Large intestine (tissue), 3 donors: ENCODE measurements at regions not wholly inside any gene's neighbourhood (a gene's known extent, or its start where the extent isn't known, plus 50 kb on each side); places are given as distances from the start of the nearest gene placed in this dataset.

ENCODE experiments used
- DNase-seq, 2 donors: peaks; one replicate each; pipeline versions ENCODE4 v3.0.0 to v3.0.0-alpha.2; 2013
- H3K27ac ChIP-seq: one replicate; pipeline ENCODE4 v1.5.1; 2013; ENCODE audit warnings: low read length
- H3K27me3 ChIP-seq: 2 replicates; pipeline ENCODE4 v1.6.1; 2013; ENCODE audit warnings: low read length; ENCODE audit not compliant: control insufficient read depth, insufficient read depth
- H3K36me3 ChIP-seq: 2 replicates; pipeline ENCODE4 v1.6.1; 2013; ENCODE audit warnings: low read length; ENCODE audit not compliant: control insufficient read depth, insufficient read depth
- H3K4me1 ChIP-seq: one replicate; pipeline ENCODE4 v1.6.1; 2013; ENCODE audit warnings: low read length; ENCODE audit not compliant: control insufficient read depth, insufficient read depth
- H3K4me3 ChIP-seq: one replicate; pipeline ENCODE4 v1.5.1; 2013; ENCODE audit warnings: low read length
- H3K9me3 ChIP-seq: one replicate; pipeline ENCODE4 v1.6.1; 2013; ENCODE audit warnings: mild to moderate bottlenecking, low read depth, low read length, moderate library complexity; ENCODE audit not compliant: control insufficient read depth
- WGBS: methylation state at CpG from one replicate; pipeline ENCODE4 v1.1.5; 2013; ENCODE audit warnings: low lambda C conversion rate; ENCODE audit not compliant: insufficient coverage; 5-methylcytosine and 5-hydroxymethylcytosine counted together

DNA sequence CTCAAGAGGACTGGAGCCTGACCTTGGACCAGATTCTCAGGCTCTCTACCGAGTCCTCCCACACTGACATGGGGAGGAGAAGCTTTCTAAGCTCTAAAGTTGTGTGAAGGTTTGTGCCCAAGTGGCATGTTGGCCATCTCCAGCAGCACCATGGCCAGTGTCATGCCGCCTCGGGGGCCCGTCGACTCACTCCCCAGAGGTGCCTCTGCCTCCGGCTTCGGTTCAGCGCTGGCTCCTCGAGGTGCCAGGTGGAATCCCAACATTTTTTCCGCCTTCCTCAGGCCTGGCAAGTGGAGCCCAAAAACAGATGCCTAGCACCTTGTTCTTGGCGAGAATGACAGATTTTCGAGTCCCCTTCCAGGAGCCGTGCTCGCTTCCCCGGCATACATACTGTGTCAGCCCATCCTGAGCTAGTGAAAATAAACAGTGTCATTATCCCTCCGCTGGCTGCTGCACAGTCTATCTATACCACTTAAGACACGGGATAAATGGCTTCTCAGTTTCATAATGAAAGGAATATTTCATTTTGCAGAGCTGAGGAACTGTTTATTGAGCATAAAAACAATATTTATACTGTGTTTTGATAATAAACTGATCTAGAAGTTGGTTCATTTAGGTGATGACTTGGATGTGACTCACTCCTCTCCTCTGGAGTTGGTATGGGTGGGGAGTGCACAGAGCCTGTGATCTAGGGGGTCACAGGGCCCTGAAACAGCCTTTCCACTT lies 328.5 kb upstream of the TLE3 start:
- H3K9me3 ChIP-seq, result no peaks in the 10 kb centered on the region
- DNase-seq, result no peak
- H3K4me1 ChIP-seq, result peaks cover 11% of the 10 kb centered on the region
- no peaks in the 10 kb centered on the region for H3K36me3 ChIP-seq
- H3K27me3 ChIP-seq, result peaks cover 2% of the 10 kb centered on the region
- no peak overlapping the region for H3K27ac ChIP-seq
- WGBS, result 90% methylated on average over 2 of the region's 17 CpGs
- H3K4me3 ChIP-seq, result no peak overlapping the region

DNA sequence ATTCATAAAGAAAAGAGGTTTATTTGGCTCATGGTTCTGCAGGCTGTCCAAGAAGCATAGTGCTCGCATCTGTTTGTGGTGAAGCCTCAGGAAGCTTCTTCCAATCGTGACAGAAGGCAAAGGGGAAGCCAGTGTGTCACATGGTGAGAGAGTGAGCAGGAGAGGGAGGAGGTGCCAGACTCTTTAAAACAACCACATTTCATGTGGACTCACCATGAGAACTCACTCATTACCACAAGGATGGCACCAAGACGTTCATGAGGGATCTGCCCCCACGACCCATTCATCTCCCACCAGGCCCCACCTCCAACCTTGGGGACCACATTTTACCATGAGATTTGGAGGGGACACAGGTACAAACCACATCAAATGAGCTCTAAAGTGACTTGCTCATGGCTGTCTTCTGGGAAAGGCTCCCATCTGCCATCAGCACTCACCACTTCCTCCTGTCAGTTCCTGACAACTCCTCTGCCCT lies 327.3 kb upstream of the TLE3 start:
- Histone ChIP-seq H3K27ac (no peak overlapping the region), H3K36me3 (no peaks in the 10 kb centered on the region), H3K4me3 (no peak overlapping the region), H3K27me3 (peaks cover 2% of the 10 kb centered on the region), H3K9me3 (no peaks in the 10 kb centered on the region), H3K4me1 (peaks cover 11% of the 10 kb centered on the region)
- WGBS, result no CpG with 5 or more reads among the region's 4 CpGs
- DNase-seq, result no peak

DNA sequence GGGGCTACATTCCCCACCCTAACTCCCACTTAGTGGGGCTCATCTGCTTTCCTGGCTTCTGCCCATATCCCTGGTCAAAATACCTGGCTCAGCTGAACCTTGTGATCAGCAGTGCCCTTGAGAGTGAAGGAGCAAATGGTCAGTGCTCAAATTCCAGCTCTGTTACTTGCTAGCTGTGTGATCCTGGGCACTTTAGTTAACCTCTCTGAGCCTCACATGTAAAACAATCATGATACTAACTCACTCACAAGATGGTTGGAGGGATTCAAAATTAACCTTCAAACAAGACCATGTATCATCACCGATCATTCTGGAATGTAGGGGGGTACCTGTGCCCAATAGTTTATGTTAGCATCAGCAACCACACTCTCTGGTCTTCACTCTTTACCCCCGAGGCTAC lies 325.6 kb upstream of the TLE3 start:
- H3K4me1 ChIP-seq, result peaks cover 2% of the 10 kb centered on the region
- no peak for DNase-seq
- no peak overlapping the region for H3K27ac ChIP-seq
- no peak overlapping the region for H3K4me3 ChIP-seq
- no peaks in the 10 kb centered on the region for H3K36me3 ChIP-seq
- WGBS, result no CpG with 5 or more reads among the region's 2 CpGs
- H3K27me3 ChIP-seq, result peaks cover 6% of the 10 kb centered on the region
- H3K9me3 ChIP-seq, result no peaks in the 10 kb centered on the region

DNA sequence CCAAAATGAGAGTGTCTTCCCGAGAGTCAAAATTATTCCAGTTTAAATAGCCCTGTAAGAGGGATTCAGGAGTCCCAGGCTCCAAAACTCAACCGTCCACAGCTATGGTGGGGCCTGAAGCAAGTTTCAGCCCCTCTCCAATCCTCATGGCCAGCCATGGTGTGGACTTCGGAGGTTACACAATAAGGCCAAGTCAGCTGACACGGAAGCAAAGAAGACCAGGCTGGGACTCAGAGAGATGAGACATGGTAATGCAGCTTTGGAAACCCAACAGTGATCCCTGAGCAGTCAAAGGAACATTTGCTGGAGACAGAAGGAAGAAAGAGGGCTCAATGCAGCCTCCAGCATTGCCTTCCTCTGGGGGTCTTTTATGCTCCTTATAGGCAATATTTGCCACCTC lies 324.6 kb upstream of the TLE3 start:
- peaks cover 2% of the 10 kb centered on the region for H3K4me1 ChIP-seq
- no peaks in the 10 kb centered on the region for H3K9me3 ChIP-seq
- no peak overlapping the region for H3K4me3 ChIP-seq
- H3K36me3 ChIP-seq, result no peaks in the 10 kb centered on the region
- H3K27ac ChIP-seq, result no peak overlapping the region
- WGBS, result no CpG with 5 or more reads among the region's 4 CpGs
- peaks cover 8% of the 10 kb centered on the region for H3K27me3 ChIP-seq
- no peak for DNase-seq

DNA sequence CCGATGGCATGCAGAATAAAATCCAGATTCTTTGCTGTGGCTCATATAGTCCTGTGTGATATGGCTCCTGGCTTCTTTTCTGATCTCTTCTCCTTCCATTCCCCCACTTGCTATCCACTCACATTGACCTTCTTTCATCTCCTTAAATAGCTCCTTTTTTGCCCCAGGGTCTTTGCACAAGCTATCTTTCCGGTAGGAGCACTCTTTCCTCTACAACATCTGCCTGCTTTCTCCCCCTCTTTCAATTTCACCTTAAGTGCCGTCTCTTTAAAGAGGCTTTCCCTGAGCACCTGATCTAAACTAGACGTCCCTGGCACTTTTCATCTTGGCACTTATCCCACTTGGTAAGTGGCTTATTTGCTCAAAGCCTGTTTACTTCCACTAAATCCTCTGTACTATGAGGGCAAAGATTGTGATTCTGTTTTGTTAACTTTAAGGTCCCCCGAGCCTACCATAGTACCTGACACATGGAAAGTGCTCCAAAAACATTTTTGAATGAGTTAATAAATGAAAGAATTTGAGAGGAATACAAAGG lies 323.3 kb upstream of the TLE3 start:
- Histone ChIP-seq H3K27me3 (peaks cover 10% of the 10 kb centered on the region), H3K4me3 (no peak overlapping the region), H3K9me3 (no peaks in the 10 kb centered on the region), H3K27ac (no peak overlapping the region), H3K4me1 (peaks cover 2% of the 10 kb centered on the region), H3K36me3 (no peaks in the 10 kb centered on the region)
- WGBS, result 100% methylated on average over 2 of the region's 5 CpGs
- DNase-seq, result no peak

DNA sequence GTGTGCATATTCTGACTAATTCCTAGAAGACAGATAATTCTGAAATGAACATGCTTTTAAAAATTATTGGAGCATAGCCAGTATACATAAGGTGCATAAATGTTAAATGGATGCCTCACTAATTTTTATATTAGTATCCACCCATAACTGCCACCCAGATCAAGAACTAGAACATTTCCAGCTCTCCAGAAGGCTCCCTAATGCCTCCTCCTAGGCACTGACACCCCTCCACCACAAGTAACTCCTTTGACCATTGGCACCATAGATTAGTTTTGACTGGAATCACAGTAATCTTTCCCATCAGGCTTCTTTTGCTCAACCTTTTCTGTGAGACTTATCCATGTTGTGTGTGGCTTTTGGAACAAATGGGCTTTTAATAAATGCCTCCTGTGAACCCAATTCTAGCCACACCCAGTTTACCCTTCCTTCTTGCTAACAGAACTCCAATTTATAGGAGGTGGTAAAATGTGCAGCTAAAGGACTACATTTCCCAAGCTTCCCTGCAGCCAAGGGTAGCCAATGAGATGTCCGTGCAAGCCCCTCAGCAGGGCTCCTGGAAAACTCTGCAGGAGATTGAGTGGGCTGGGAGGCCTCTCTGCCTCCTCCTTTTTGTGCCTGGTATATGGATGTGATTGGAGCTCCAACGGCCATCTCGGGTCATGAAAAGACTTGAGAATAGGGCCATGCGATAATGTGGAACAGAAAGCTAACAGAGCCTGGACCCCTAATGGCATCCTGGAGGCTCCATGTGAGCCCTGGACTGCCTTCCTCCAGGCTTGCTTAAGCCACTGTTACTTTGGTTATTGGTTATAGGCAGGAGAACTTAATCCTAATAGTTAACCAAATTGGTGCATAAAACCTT lies 322.6 kb upstream of the TLE3 start:
- no peak for DNase-seq
- H3K27me3 ChIP-seq, result peaks cover 10% of the 10 kb centered on the region
- H3K9me3 ChIP-seq, result no peaks in the 10 kb centered on the region
- H3K4me1 ChIP-seq, result peaks cover 2% of the 10 kb centered on the region
- H3K4me3 ChIP-seq, result no peak overlapping the region
- no CpG with 5 or more reads among the region's 4 CpGs for WGBS
- no peak overlapping the region for H3K27ac ChIP-seq
- no peaks in the 10 kb centered on the region for H3K36me3 ChIP-seq

DNA sequence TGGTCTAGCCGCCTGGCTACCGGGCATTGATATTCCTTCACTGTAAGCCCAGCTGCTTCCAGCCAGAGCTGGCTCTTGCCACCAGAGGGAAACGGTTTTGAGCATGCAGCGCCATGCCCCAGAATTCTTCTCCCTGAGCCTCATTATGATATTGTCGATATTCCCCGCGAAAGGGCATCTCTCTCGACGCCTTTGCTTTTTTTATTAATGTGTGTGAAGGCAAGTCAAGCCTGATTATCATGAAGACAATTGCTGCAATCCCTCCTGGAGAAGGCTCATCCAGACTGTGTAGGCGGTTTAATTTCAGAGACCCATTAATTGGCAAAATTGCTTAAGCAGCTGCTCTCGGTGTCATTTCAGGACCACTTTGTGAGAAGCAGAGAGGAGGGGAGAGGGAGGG lies 321.2 kb upstream of the TLE3 start:
- Histone ChIP-seq H3K27me3 (peaks cover 8% of the 10 kb centered on the region), H3K9me3 (no peaks in the 10 kb centered on the region), H3K27ac (no peak overlapping the region), H3K36me3 (no peaks in the 10 kb centered on the region), H3K4me1 (peaks cover 2% of the 10 kb centered on the region), H3K4me3 (no peak overlapping the region)
- no CpG with 5 or more reads among the region's 11 CpGs for WGBS
- DNase-seq, result no peak

DNA sequence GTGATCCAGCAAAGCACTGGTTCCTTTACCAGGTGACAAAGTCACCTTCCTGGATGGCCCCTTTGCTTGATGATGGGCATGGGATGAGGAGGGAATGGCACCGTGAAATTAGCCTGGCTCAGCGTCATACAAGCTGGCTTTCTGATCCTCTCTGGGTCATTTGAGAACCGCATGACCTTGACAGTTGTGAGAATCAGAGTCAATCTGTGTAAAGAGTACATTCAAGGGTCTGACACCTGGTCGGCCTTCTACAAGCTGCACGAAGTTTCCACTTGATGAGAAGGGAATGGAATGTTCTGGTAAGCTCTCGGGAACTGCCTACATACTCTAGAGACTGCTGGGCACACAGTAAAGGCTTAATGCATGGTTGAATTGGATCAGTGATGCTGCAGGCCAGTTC lies 319.8 kb upstream of the TLE3 start:
- no peak overlapping the region for H3K27ac ChIP-seq
- DNase-seq, result no peak
- peaks cover 8% of the 10 kb centered on the region for H3K27me3 ChIP-seq
- no CpG with 5 or more reads among the region's 6 CpGs for WGBS
- H3K4me1 ChIP-seq, result peaks cover 4% of the 10 kb centered on the region
- H3K4me3 ChIP-seq, result no peak overlapping the region
- H3K9me3 ChIP-seq, result no peaks in the 10 kb centered on the region
- H3K36me3 ChIP-seq, result no peaks in the 10 kb centered on the region

DNA sequence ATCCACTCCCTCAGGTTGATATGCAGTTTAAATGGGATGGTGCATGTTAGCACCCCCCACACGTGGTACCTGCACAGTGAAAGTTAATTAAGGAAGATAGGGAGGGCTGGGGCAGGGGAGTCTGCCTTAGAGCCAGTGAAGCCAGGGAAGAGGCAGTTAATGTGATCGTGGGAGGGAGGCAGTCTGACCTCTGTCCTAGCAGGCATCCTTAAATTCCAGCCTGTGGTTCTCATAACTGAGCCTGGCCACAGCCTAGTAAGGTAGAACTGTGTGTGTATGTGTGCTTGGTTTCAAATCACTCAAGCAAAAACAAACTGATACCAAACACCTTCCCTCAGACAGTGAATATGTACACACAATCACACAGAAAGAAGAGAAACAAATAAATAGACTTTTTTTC lies 319.1 kb upstream of the TLE3 start:
- H3K27ac ChIP-seq, result no peak overlapping the region
- peaks cover 8% of the 10 kb centered on the region for H3K27me3 ChIP-seq
- DNase-seq, result no peak
- peaks cover 7% of the 10 kb centered on the region for H3K4me1 ChIP-seq
- H3K4me3 ChIP-seq, result no peak overlapping the region
- H3K36me3 ChIP-seq, result no peaks in the 10 kb centered on the region
- WGBS, result no CpG with 5 or more reads among the region's 2 CpGs
- H3K9me3 ChIP-seq, result no peaks in the 10 kb centered on the region

DNA sequence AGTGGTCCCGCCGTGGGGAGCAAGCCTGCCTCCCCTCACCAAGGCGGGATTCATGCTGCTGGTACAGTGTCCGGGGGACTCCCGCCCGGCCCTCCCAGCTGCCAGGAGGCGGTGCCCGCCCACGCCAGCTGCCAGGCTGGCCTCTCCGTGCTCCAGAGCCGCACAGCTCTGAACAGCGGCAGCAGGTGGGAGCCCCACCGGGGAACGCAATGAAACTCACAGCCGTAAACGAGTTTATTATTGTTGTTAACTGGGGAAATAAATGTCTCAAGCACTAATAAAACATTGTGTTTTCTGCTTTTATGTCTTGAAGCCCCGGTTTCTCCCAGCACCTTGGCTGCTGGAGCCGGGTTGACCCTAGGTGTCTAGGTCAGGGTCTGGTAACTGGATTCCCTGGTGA lies 317.7 kb upstream of the TLE3 start:
- no peak overlapping the region for H3K4me3 ChIP-seq
- no peaks in the 10 kb centered on the region for H3K9me3 ChIP-seq
- H3K27me3 ChIP-seq, result peaks cover 8% of the 10 kb centered on the region
- peak in 1 of 2 donors; percentile 39 for DNase-seq
- H3K27ac ChIP-seq, result no peak overlapping the region
- peaks cover 19% of the 10 kb centered on the region for H3K4me1 ChIP-seq
- no peaks in the 10 kb centered on the region for H3K36me3 ChIP-seq
- WGBS, result no CpG with 5 or more reads among the region's 18 CpGs
